ENCODE measurements at regions not wholly inside any gene's neighbourhood (a gene's known extent, or its start where the extent isn't known, plus 50 kb on each side); places are given as distances from the start of the nearest gene placed in this dataset.

- no peak overlapping the region for H2BK12ac ChIP-seq (ENCODE audit: insufficient read length, low read depth, low read length)
- no peak overlapping the region for H3K14ac ChIP-seq (ENCODE audit: insufficient read depth, low read length)
- no peaks in the 10 kb centered on the region for H3K79me1 ChIP-seq (ENCODE audit: insufficient read depth, low read depth, low read length, poor library complexity, severe bottlenecking)
- DNase-seq: no peak
- no peaks in the 10 kb centered on the region for H3K79me2 ChIP-seq (ENCODE audit: insufficient read depth, low read length)
- H3K18ac ChIP-seq (ENCODE audit: insufficient read length, low read depth, low read length): no peak overlapping the region
- no peak for TF ChIP-seq CTCF (conservative IDR thresholded peaks at IDR 0.05)
- H2AK5ac ChIP-seq (ENCODE audit: insufficient read length, low read length): no peak overlapping the region
- H4K5ac ChIP-seq (ENCODE audit: insufficient read length, low read depth, low read length): no peak overlapping the region
- no peaks in the 10 kb centered on the region for H3K27me3 ChIP-seq (ENCODE audit: insufficient read depth, low read length)
- no peak overlapping the region for H3K27ac ChIP-seq (ENCODE audit: insufficient read length, low read depth, low read length)
- H2BK120ac ChIP-seq (ENCODE audit: low read depth, low read length, poor library complexity, severe bottlenecking): no peak overlapping the region
- peaks cover 2 to 8% of the 10 kb centered on the region in 2 experiments; a peak in 3 of 4 replicates for H3K4me1 Mint-ChIP-seq
- no peak overlapping the region for H2AFZ ChIP-seq (ENCODE audit: low read length)
- H2BK20ac ChIP-seq (ENCODE audit: low read depth, low read length, poor library complexity, severe bottlenecking): no peak overlapping the region
- peaks cover 17% of the 10 kb centered on the region in 2 experiments for H3K9me3 Mint-ChIP-seq
- no peak overlapping the region for H2BK5ac ChIP-seq (ENCODE audit: insufficient read length, low read length)
- H4K91ac ChIP-seq (ENCODE audit: insufficient read length, low read depth, low read length): no peak overlapping the region
- no peak overlapping the region for H3K23ac ChIP-seq (ENCODE audit: insufficient read length, low read depth, low read length)
- WGBS (ENCODE audit: extremely low coverage, insufficient read length, low lambda C conversion rate): no CpG with 5 or more reads among the region's 4 CpGs
- H3K27me3 Mint-ChIP-seq (ENCODE audit: low read depth): peaks cover 13% of the 10 kb centered on the region
- H4K20me1 ChIP-seq (ENCODE audit: control insufficient read depth, insufficient read depth, insufficient read length): no peaks in the 10 kb centered on the region
- no peak overlapping the region for H3K4me3 Mint-ChIP-seq
- H2BK15ac ChIP-seq (ENCODE audit: low read depth, low read length): no peak overlapping the region
- no peaks in the 10 kb centered on the region for H3K9me3 ChIP-seq (ENCODE audit: control insufficient read depth, low read depth, low read length)
- H4K8ac ChIP-seq (replicated peaks; ENCODE audit: insufficient read length, low read depth, low read length): no peak overlapping the region
- H3T11ph ChIP-seq (ENCODE audit: low read length): no peak overlapping the region
- peaks cover 2 to 16% (median 9%) of the 10 kb centered on the region in 3 experiments; a peak in 5 of 7 replicates for H3K36me3 Mint-ChIP-seq (ENCODE audit: insufficient read depth in 1 of 3, low read depth in 3 of 3)
- no peaks in the 10 kb centered on the region for H3K23me2 ChIP-seq (ENCODE audit: insufficient read length, low read depth, low read length, poor library complexity, severe bottlenecking)
- no peak overlapping the region for H3K4ac ChIP-seq (ENCODE audit: low read depth, low read length)
- no peaks in the 10 kb centered on the region; the same call in 1 of the 2 replicates for H3K4me1 ChIP-seq (ENCODE audit: insufficient read depth, low read length)
- H3K4me2 ChIP-seq (ENCODE audit: insufficient read depth, insufficient read length, low read length): no peak overlapping the region
- H3K27ac Mint-ChIP-seq: no peak overlapping the region
- H3K9ac ChIP-seq (ENCODE audit: extremely low read depth, insufficient read length, low read length): no peak overlapping the region
- H3K56ac ChIP-seq (ENCODE audit: insufficient read length, low read depth, low read length): no peak overlapping the region
Observed at GRCh38 chr11:45737056-45737455, 67.9 kb upstream of the SLC35C1 start.

Measured in H9 (cell line).